PC-3 (cell line): ENCODE measurements at regions not wholly inside any gene's neighbourhood (a gene's known extent, or its start where the extent isn't known, plus 50 kb on each side); places are given as distances from the start of the nearest gene placed in this dataset.

Experiments used
- EZH2 ChIP-seq: fragments of 300-600 bp; sonication (generic); IDR thresholded peaks from one replicate; pipeline ENCODE4 v1.6.1; 2017; ENCODE audit warnings: antibody characterized with exemption, mild to moderate bottlenecking, low read length; ENCODE audit not compliant: unreplicated experiment
- EZH2phosphoT487 ChIP-seq: fragments of 300-600 bp; sonication (generic); IDR thresholded peaks from 2 replicates; pipeline ENCODE4 v1.6.1; 2018; ENCODE audit warnings: mild to moderate bottlenecking, antibody characterized with exemption, low read length, borderline replicate concordance

GRCh38 chr14:101194373-101195308, 291.1 kb upstream of the RTL1 start:
- TF ChIP-seq EZH2phosphoT487 (no peak), EZH2 (no peak)
